Left ventricle myocardium superior (tissue), 1 donor: ENCODE measurements at regions not wholly inside any gene's neighbourhood (a gene's known extent, or its start where the extent isn't known, plus 50 kb on each side); places are given as distances from the start of the nearest gene placed in this dataset.
"Not testable (repeated sequence)": the region's sequence is repeated elsewhere in the genome, so short reads cannot be mapped to it uniquely, and the experiment has no call there.

Experiments used
- ATAC-seq: fragments of 200-7000 bp; cut with Tn5 transposase; one replicate; pipeline ENCODE4 v1.9.1; 2020; ENCODE audit warnings: mild to moderate bottlenecking, moderate library complexity
- DNase-seq: peaks from one replicate; pipeline ENCODE4 v3.0.0-alpha.2; 2020
- intact Hi-C: fragments of 100-400 bp; cut with micrococcal nuclease; formaldehyde crosslinking; loops from one replicate; pipeline ENCODE4 v1.11.0; 2022
- donor health status: DM: no; HTN: yes; CAD: no; lungs with severe emphysema.

DNA sequence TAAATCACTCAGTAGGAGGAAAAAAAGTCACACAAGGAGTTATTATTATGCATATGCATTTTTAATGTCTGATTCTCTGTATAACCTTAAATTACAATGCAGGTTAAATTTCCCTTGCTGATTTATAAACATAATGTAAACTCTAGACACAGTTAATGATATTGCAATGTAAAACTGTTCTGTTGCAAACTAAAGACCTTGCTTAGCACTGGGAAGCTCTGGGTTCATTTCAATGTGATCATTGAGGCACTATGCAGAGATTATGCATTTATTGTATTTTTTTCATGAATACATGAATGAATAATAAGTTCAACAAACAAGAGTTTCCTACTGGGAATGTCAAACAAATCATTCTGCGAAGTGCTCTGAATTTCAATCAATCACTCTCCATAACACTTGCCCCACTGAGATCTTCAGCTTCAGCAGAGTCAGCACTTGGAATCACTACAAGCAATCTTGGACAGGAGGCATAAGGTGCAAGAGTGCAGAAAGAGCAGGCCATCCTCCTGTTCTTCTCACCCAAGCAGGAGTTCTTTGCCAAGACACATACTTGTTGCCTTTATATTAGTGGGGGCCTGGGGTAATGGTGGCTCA lies 232.1 kb downstream of the CSNK1G3 start:
- DNase-seq (no peak), ATAC-seq (no peak)
- intact Hi-C loops = no loop called here

DNA sequence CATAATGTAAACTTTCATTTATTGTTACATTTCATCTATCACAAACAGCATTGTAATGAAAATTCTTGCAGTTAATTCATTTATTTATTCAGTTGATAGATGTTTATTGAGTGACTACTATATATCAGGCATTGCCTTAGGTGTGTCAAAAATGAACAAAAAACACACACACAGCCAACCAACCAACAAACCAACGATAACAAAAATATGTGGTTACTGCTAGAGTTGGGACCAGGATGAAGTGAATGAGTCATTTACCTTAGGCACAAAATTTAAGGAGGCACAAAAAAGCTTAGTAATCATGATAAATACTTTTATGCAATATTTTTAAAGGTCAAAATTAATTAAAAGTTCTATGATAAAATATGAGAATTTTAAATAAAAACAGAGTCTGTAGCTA lies 223.4 kb downstream of the CSNK1G3 start:
- intact Hi-C loops = no loop called here
- ATAC-seq = no peak
- no peak for DNase-seq

DNA sequence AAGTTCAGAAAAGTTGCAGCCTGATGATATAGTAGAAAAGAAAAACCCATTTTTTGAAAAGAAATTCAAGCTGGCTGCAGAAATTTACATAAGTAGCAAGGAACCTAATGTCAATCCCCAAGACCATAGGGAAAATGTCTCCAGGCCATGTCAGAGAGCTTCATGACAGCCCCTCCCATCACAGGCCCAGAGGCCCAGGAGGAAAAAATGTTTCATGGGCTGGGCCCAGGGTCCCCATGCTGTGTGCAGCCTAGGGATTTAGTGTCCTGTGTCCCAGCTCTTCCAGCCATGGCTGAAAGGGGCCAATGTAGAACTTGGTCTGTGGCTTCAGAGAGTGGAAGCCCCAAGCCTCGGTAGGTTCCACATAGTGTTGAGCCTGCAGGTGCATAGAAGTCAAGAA lies 220.3 kb downstream of the CSNK1G3 start:
- intact Hi-C loops = no loop called here
- DNase-seq = no peak
- ATAC-seq = no peak

DNA sequence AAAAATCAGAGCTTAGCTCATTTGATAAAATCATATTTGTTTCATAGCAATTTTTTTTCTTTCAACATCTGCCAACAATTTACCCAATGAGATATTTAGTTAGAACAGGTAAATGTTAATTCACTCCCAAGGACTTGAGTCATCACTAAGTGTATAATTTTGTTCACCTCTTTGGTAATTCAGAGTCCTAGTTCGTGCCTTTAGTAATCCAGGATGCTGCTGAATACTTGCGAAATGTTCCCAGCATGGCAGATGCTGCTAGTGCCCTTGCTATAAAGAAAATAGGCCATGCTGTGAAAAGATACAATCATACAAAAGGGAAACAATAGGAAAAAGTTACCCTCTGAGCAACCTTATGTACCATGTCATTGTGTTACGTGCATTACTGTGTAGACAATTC lies 210.5 kb downstream of the CSNK1G3 start:
- DNase-seq = no peak
- intact Hi-C loops = no loop called here
- ATAC-seq = no peak

DNA sequence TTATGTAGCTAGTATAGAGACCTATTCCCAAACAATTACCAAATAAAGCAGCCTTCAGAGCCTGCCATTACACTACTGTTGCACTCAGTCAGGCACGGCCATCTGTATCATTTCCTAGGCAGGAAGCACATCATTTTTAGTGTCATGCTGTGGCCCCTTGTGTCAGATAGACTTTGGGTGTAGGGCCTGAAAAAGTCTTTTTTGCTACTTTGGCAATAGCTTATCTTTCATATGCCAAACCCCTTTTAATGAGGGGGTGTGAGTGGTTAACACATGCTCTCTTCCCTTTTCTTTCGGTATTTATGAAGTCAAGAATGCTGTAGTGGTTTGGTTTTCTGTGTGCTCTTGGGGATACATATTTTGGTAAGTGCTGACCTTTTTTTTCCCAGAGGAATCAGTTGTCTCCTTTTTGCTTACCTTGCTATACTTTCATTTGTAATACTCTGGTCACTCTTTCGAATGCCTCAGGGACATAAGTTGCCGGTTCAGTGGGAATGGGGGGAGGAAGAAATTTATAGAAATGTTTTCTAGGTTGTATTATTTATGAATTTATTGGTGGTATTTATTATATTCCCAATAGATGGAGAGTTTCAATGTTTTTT lies 209.8 kb downstream of the CSNK1G3 start:
- intact Hi-C loops = no loop called here
- DNase-seq = no peak
- ATAC-seq = no peak

DNA sequence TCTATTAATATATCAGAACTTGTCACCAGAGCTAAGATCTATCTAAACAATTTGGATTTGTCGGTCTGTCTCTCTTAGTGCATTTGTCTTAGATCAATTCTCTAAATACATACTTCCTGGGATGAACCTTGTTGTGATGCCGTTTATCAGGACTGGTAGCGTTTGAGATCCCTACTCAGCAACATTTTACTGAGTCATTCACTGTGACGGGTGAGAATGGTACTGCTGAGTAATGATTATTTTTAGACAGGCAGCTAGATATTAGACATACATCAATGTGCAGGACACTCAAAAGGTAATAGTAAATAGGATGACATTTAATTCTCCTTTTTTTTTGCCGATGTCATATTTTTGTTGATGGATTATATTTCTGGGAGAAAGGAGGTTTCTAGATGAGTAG lies 209.0 kb downstream of the CSNK1G3 start:
- intact Hi-C loops = no loop called here
- DNase-seq (no peak), ATAC-seq (no peak)

DNA sequence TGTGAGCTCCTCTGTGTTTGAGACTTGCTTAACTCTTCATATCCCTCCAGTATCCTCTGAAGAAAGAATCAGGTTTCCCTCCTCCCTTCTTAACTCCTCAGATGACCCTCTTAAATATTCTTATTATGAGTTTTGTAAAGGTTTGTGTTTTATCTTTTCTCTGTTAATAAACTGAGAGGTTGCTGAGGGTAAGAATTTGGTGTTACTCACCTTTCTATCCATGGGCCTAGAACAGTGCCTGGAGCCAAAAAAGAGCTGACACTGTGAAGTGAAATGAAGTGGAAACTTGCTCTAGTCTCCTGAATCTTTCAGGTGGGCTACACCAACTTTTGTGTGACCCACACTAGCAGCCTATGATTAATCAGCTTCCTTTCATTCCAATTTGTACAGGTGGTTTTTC lies 208.4 kb downstream of the CSNK1G3 start:
- ATAC-seq (no peak), DNase-seq (no peak)
- intact Hi-C loops = no loop called here

DNA sequence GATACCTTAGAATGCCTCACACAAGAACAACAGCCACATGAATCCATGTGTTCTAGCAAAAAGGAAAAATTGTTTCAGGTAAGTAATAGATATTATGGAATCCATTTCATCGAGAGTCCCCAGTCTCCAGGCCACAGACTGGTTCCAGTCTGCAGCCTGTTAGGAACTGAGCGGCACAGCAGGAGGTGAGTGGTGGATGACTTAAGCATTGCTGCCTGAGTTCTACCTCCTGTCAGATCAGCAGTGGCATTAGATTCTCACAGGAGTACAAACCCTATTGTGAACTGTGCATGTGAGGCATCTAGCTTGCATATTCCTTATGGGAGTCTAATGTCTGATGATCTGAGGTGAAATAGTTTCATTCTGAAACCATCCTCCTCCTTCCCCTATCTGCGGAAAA lies 207.0 kb downstream of the CSNK1G3 start:
- no peak for DNase-seq
- intact Hi-C loops = no loop called here
- no peak for ATAC-seq

DNA sequence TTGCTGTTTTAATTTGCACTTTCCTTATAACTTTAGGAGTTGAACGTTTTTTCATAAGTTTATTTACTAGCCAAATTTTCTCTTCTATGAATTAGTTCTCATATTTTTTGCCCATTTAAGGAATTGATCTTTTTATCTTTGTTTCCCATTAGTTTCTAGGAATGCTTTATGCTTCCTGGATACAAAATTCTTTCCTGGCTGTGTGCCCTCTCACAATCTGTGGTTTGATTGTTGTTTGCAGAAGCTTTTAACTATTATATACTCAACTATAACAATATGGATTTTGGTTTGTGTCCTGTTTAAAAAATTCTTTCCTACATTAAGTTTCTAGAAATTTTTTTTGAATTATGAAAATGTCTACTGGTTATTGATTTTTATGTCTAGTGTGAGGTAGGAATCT lies 206.3 kb downstream of the CSNK1G3 start:
- ATAC-seq = no peak
- DNase-seq = no peak
- intact Hi-C loops = no loop called here

DNA sequence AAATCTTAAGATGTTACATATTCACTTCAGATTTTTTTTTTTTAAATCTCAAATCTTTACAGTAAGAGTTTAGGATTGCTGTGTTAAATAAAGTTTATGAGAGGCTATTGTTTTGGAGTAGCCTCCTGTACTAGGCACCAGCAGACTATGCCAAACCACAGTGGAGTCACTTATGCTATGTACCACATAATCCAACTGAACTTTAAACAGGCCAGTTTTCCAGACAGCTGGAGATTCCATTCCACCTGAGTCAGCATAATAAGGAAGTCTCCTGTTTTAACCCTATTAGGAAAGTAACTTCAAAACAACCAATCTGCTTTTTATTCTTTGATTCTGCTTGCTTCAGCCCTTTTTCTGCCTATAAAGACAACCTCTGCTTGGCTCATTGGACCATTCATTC lies 205.2 kb downstream of the CSNK1G3 start:
- intact Hi-C loops = no loop called here
- ATAC-seq (no peak), DNase-seq (no peak)

DNA sequence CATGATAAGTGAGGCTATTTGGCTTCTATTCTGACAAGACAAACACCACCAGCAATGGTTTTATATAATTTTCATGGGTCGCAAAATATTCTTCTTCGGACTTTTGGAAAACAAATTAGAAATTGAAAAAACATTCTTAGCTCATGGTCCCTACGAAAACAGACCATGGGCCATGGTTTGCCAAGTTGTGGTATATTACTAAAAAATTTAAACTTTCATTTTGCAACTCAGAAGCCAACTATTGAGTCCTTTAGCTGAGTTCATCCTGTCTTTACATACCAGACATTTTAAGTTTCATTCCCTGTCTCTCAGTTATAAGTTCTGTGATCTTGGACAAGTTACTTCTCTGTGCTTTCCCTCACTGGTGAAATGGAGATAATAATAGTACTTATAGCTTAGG lies 198.1 kb downstream of the CSNK1G3 start:
- DNase-seq (no peak), ATAC-seq (no peak)
- intact Hi-C loops = no loop called here

DNA sequence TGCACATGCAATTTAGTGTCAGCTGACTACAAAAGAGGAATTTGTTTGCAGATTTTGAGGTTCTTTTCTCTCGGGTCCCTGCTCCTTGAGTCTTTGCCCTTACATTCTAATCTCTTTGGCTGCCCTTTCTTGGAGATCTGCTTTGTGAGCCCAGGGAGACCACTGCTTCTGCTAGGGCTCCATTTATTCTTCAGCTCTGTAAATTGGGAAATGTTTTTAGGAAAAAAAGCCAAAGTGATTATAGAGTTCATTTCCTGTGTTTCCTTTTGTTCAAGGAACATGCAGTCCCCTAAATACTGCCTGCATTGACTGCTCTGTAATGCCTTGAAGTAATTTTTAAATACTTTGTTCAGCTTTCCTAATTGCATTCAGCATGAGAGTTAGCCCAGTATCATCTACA lies 197.4 kb downstream of the CSNK1G3 start:
- ATAC-seq = peak; percentile 50
- intact Hi-C loops = no loop called here
- DNase-seq = no peak

DNA sequence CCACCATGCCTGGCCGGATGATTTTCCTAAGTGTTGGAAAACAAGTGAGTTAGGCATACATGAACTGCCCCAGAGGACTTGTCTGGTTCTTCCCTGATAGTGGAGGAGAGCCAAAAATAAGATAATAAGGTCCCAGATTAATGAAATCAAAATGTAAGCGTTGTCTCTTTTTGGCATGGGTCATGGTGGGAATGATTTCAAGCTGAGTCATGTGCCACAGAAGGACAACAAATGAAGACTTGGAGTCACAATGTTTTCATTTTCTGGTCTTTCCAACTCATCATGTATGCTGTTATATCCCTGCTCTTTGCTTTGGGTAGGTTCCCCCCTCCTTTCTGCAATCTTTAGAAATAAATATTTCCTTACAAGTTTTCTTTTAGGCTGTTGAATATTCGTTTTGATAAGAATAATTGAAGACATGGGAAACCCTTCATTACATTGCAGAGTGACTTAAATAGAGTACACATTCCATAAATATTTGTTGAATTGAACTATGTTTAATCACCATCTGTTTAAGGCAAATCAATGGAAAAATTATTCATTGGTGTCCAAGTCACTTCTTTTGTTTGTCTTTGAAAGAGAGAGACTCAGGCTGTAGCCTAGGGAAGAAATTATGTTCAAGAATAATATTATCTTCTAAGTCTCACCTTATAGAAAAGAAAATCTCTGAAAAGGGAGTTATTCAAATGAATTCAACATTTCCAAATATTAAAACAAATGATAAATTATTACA lies 196.3 kb downstream of the CSNK1G3 start:
- peak; percentile 49 for ATAC-seq
- intact Hi-C loops = no loop called here
- no peak for DNase-seq

DNA sequence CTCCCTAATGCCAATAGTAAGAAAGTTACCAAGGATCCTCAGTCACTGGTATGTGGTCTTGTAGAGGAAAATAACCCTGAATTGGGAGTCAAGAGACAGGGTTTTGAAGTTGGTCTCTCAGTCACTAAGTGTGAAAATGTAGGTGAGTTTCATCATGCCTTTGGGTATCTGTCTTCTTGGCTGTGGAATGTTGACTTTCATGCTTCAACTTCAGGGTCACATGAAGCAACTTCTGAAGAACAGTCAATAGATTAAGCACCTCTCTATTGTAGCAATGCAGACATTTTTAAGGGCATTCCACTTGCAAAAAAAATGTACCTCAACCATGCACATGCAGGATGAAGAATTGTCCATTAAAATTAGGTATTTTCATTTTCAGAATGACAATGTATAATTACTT lies 194.6 kb downstream of the CSNK1G3 start:
- no peak for DNase-seq
- intact Hi-C loops = no loop called here

DNA sequence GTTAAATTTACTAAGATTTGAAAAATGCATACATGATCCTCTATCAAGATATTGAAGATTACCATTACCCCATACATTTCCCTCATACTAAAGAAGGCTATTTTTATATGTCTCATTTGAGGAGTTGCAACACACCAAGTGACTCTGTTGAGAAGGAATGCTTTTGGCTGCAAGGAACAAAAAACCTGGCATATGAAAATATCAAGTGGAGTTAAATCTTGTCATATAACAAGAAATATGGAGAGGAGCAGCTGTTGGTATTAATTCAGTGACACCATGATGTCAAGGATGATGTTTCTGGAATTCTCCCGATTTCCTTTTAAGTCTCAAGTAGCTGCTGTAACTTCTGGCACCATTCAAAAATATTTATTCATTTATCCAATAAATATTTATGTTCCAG lies 193.8 kb downstream of the CSNK1G3 start:
- DNase-seq (no peak), ATAC-seq (no peak)
- intact Hi-C loops = no loop called here

More for the DNA sequence above, 194.6 kb downstream of the CSNK1G3 start:
- no peak for ATAC-seq

DNA sequence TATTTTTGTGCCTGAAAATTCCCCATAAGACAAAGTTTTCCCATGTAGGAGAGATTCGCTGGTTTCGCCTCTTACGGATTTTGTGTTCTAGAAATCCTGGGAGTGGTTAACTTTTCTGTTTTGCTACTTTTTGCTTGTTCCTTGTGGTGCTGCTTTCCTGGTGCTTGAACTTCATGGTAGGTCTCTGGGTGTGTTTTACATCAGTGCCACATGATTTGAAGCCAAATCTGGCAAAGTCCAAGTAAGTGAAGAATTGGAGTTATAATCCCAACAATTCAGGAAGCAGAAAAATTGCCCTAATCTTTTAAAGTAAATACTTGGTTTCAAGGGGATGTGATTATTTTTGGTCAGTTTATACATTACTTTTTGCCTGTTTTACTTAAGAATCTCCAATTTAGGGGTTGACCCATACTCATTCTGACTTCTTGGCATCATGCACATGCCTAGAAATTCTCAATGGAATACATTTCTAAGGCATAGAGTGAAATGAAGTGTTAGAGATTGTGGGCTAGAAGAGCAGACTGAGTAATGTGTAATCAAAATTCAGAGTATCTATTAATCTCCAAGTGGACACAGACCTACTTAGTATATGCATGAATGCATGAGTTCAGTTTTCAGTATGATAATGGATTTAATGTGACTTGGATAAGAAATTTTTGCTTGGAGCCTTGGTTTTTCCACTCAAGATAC lies 189.7 kb downstream of the CSNK1G3 start:
- no peak for ATAC-seq
- intact Hi-C loops = no loop called here
- DNase-seq = no peak

DNA sequence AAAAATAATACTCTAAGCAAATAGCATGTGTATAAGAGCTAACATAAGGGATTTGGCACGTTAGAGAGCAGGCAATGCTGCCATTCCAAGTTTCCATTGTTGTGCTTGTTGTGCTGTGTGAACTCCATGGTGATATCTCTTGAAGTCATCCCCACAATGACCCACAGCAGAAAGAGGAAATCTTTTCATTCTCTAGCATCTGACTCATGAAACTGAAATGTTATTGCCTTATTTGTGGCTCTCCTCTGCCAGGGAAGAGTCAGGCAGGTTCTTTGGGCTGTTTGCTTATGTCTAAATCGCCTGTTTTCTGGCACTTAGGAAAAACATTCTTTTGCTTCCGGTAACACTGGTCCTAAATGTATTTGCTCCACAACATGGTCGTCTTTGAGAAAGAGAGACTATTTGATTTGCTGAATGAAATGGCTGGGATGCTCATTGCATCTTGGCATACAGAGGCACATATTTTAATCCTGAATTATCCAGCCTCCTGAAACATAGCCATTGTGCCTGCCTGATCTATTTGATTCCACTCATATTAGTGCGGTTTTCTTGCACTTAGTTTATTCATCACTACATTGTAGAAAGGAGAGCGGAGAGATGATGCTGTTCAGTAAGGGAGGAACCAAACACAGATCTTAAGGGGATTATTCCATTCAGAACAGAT lies 188.8 kb downstream of the CSNK1G3 start:
- intact Hi-C loops = no loop called here
- ATAC-seq (peak; percentile 67), DNase-seq (no peak)

DNA sequence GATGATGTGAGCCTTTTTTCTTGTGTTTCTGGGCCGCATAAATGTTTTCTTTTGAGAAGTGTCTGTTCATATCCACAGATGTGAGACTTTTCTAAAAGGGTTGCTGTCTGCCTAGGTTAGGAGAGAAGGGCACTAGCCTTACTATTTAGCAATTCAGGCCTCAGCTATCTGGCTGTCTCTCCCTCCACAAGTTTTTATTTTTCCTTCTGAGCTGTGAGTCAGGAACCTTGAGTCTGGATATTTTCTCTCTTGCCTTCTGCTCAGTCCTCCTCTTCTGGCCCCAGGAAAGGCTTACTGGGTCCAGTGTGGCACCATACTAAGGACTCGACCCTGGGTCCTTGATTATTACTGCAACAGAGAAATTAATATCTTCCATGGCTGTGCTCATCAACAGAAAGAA lies 187.6 kb downstream of the CSNK1G3 start:
- ATAC-seq = no peak
- DNase-seq = no peak
- intact Hi-C loops = no loop called here

DNA sequence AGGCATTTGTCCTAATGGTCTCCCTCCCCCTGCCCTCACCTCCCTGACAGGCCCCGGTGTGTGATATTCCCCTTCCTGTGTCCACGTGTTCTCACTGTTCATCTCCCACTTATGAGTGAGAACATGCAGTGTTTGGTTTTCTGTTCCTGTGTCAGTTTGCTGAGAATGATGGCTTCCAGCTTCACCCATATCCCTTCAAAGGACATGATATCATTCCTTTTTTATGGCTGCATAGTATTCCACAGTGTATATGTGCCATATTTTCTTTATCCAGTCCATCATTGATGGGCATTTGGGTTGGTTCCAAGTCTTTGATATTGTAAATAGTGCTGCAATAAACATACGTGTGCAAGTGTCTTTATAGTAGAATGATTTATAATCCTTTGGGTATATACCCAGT lies 187.0 kb downstream of the CSNK1G3 start:
- intact Hi-C loops, ATAC-seq, DNase-seq: not testable (repeated sequence)

DNA sequence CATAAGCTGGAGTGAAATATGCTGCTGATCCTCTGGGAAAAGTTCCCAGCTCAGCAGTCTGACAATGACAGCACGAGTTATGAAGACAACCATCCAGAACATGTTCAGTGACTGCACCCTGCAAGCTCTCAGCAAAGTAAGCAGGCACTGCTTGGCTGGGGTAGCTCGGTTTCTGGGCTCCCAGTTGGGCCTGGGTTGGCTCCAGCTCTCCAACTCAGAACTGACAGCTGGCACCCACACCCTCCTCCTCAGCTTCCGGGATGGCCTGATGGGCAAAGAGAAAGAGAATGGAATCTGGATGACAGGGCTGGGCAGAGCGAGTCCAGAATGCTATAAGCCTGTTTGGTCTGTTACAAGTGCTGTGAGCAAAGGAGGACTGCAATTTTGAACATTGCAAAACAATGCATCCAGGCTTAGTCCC lies 185.0 kb downstream of the CSNK1G3 start:
- intact Hi-C loops = no loop called here
- ATAC-seq (peak; percentile 99), DNase-seq (peak; percentile 82)
